ENCODE measurements at regions not wholly inside any gene's neighbourhood (a gene's known extent, or its start where the extent isn't known, plus 50 kb on each side); places are given as distances from the start of the nearest gene placed in this dataset.

DNA sequence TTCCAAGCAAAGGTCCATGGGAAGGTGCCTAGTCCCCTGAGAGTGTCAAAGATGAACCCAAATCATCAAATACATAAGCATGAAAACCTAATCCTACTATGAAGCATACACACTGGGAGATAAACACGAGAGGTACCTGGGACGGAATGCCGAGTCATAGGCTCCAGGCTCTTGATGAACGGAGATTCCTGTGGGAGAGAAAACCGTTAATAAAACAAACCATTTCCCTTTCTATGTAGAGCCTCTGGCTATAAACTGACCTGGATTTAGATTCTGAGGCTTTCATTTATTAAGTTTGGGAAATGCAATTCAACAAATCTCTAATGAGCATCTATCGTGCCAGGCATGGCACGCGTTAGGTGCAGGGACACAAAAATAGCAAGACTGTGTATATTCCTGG, 206.4 kb upstream of the IL12B start:
- Mint-ChIP-seq H3K27ac (ENCODE audit: unreplicated experiment) (no peak overlapping the region), H3K4me3 (ENCODE audit: unreplicated experiment) (no peak overlapping the region), H3K9me3 (ENCODE audit: unreplicated experiment) (peaks cover 2% of the 10 kb centered on the region), H3K27me3 (ENCODE audit: unreplicated experiment) (no peaks in the 10 kb centered on the region), H3K36me3 (ENCODE audit: unreplicated experiment) (no peaks in the 10 kb centered on the region), H3K4me1 (ENCODE audit: low read depth, unreplicated experiment) (no peaks in the 10 kb centered on the region)
- no peak for DNase-seq
- TF ChIP-seq, protein P1, sequence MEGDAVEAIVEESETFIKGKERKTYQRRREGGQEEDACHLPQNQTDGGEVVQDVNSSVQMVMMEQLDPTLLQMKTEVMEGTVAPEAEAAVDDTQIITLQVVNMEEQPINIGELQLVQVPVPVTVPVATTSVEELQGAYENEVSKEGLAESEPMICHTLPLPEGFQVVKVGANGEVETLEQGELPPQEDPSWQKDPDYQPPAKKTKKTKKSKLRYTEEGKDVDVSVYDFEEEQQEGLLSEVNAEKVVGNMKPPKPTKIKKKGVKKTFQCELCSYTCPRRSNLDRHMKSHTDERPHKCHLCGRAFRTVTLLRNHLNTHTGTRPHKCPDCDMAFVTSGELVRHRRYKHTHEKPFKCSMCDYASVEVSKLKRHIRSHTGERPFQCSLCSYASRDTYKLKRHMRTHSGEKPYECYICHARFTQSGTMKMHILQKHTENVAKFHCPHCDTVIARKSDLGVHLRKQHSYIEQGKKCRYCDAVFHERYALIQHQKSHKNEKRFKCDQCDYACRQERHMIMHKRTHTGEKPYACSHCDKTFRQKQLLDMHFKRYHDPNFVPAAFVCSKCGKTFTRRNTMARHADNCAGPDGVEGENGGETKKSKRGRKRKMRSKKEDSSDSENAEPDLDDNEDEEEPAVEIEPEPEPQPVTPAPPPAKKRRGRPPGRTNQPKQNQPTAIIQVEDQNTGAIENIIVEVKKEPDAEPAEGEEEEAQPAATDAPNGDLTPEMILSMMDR (IDR thresholded peaks at IDR 0.05; ENCODE audit: partially characterized antibody, unreplicated experiment): no peak

DNA sequence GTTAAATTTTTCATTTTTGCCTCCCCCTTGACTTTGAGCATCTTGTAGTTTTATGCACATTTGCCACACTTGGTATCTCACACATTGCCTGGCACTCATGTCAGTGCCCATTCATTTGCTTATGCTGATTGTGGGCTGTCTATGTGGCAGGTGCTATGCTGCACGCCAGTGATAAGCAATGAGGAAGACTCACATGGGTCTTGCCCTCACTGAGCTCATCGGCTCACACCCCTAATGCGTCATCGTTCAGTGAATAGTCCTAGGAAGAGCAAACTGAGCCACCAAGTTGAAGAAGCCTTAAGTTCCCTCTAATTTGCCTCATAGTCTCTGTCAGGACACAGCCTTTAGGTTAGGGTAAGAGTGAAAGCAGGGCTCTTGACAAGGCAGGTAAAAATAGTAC, 209.4 kb upstream of the IL12B start:
- TF ChIP-seq, protein P1 (IDR thresholded peaks at IDR 0.05; ENCODE audit: partially characterized antibody, unreplicated experiment): no peak
- peaks cover 2% of the 10 kb centered on the region for H3K9me3 Mint-ChIP-seq (ENCODE audit: unreplicated experiment)
- H3K27ac Mint-ChIP-seq (ENCODE audit: unreplicated experiment): no peak overlapping the region
- H3K4me3 Mint-ChIP-seq (ENCODE audit: unreplicated experiment): no peak overlapping the region
- H3K4me1 Mint-ChIP-seq (ENCODE audit: low read depth, unreplicated experiment): no peaks in the 10 kb centered on the region
- H3K27me3 Mint-ChIP-seq (ENCODE audit: unreplicated experiment): no peaks in the 10 kb centered on the region
- no peaks in the 10 kb centered on the region for H3K36me3 Mint-ChIP-seq (ENCODE audit: unreplicated experiment)
- DNase-seq: no peak

DNA sequence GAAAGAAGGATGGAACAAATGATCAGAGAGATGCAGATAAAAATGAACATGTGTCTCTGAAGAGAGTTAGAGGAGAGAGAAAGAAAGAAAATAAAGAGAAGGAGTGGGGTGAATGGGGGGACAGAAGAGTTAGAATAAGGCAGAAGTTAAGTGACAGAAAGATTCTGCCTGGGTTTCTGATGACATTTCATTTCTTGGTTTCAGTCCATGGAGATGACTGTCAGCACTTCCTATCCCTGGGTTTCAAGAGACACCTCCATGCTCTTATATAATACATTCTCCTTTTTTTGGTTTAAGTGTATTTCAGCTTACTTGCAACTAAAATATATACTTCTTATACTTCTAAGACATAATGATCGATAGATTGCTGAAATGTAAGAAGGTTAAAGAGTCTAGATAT, 213.0 kb upstream of the IL12B start:
- peaks cover 12% of the 10 kb centered on the region for H3K36me3 Mint-ChIP-seq (ENCODE audit: unreplicated experiment)
- TF ChIP-seq, protein P1 (IDR thresholded peaks at IDR 0.05; ENCODE audit: partially characterized antibody, unreplicated experiment): no peak
- H3K4me1 Mint-ChIP-seq (ENCODE audit: low read depth, unreplicated experiment): no peaks in the 10 kb centered on the region
- no peak for DNase-seq
- peaks cover 4% of the 10 kb centered on the region for H3K9me3 Mint-ChIP-seq (ENCODE audit: unreplicated experiment)
- H3K27me3 Mint-ChIP-seq (ENCODE audit: unreplicated experiment): peaks cover 3% of the 10 kb centered on the region
- H3K4me3 Mint-ChIP-seq (ENCODE audit: unreplicated experiment): no peak overlapping the region
- H3K27ac Mint-ChIP-seq (ENCODE audit: unreplicated experiment): no peak overlapping the region

DNA sequence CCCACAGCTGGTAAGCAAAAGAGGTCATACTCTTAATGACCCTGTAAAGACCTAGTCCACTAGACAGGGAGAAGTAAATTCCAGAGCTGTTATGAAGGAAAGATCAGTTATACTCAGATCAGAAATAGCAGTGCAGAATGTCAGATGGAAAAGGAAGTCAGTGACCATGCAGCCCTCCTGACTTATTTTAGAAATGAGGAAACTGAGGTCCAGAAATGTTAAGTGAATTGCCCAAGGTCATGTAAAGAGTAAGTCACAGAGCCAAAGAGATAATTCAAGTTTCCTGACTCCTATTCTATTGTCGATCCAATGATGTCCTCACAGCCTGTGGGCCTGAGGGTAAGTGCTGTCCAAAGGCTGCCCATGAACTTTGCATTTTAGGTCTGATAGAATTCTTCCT, 214.9 kb upstream of the IL12B start:
- Mint-ChIP-seq H3K4me1 (ENCODE audit: low read depth, unreplicated experiment) (no peaks in the 10 kb centered on the region), H3K27me3 (ENCODE audit: unreplicated experiment) (peaks cover 3% of the 10 kb centered on the region), H3K36me3 (ENCODE audit: unreplicated experiment) (peaks cover 12% of the 10 kb centered on the region), H3K4me3 (ENCODE audit: unreplicated experiment) (no peak overlapping the region), H3K9me3 (ENCODE audit: unreplicated experiment) (peaks cover 4% of the 10 kb centered on the region), H3K27ac (ENCODE audit: unreplicated experiment) (no peak overlapping the region)
- TF ChIP-seq, protein P1 (IDR thresholded peaks at IDR 0.05; ENCODE audit: partially characterized antibody, unreplicated experiment): no peak
- DNase-seq: no peak

DNA sequence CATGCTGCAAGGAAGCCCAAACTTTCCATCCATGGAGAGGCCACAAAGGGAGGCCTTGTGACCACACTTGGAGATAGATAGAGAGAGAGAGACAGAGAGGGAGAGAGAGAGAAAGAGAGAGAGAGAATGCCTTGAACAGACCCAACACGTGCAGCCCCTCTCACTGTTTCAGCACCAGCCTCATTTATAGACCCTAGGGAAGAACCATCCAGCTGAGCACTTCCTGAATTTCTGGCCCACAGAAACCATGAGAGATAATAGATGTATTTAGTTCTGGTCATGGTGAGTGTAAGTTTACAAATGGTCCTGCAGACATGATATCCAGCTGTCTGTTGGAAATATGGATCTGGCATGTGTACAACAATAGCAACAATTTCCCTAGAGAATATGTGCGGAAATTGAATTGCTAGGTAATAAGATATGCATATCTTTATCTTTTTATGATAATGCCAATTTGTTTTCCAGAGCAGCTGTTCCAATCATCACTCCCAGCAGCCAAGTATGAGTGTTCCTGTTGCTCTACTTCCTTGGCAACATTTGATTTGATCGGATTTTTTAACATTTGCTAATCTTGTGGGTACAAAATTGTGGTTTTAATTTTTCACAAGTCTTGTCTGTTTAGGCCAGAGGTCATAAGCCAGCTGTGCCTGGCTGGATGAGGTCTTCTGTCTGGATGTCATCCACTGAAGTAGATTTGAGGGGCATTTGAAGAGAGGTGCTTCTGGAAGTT, 217.3 kb upstream of the IL12B start:
- TF ChIP-seq, protein P1 (IDR thresholded peaks at IDR 0.05; ENCODE audit: partially characterized antibody, unreplicated experiment): no peak
- Mint-ChIP-seq H3K4me1 (ENCODE audit: low read depth, unreplicated experiment) (no peaks in the 10 kb centered on the region), H3K9me3 (ENCODE audit: unreplicated experiment) (peaks cover 4% of the 10 kb centered on the region), H3K4me3 (ENCODE audit: unreplicated experiment) (no peak overlapping the region), H3K36me3 (ENCODE audit: unreplicated experiment) (peaks cover 16% of the 10 kb centered on the region), H3K27ac (ENCODE audit: unreplicated experiment) (no peak overlapping the region), H3K27me3 (ENCODE audit: unreplicated experiment) (peaks cover 3% of the 10 kb centered on the region)
- DNase-seq: no peak
